HL-60 (cell line): ENCODE measurements at regions not wholly inside any gene's neighbourhood (a gene's known extent, or its start where the extent isn't known, plus 50 kb on each side); places are given as distances from the start of the nearest gene placed in this dataset.

ENCODE experiments used
- DNase-seq, 2 experiments: peaks; one replicate each; pipeline ENCODE4 v3.0.0-alpha.2; 2010 to 2020; ENCODE audit warnings: low read depth in 1 of 2, low spot score in 1 of 2
- H3K27ac ChIP-seq: fragments of 250-450 bp; sonication (Bioruptor Pico); replicated peaks from 2 replicates; pipeline ENCODE4 v1.5.1; 2020; ENCODE audit warnings: mild to moderate bottlenecking, moderate library complexity
- H3K27me3 ChIP-seq: fragments of 250-450 bp; sonication (Bioruptor Pico); 2 replicates; pipeline ENCODE4 v1.5.1; 2021; ENCODE audit warnings: mild to moderate bottlenecking, moderate library complexity; ENCODE audit not compliant: insufficient read depth, poor library complexity, severe bottlenecking
- H3K4me3 ChIP-seq: replicated peaks from 2 replicates; pipeline ENCODE4 v1.5.1; 2011; ENCODE audit warnings: mild to moderate bottlenecking, control low read depth, low read length; ENCODE audit not compliant: insufficient read depth
- CTCF ChIP-seq: IDR thresholded peaks from one replicate; pipeline ENCODE4 v1.5.1; 2011; ENCODE audit warnings: low read length, control low read depth, inconsistent platforms; ENCODE audit not compliant: insufficient read depth
- GABPA ChIP-seq: IDR thresholded peaks from 2 replicates; pipeline ENCODE4 v1.6.1; 2012; ENCODE audit warnings: low read depth
- POLR2AphosphoS5 ChIP-seq: IDR thresholded peaks from 2 replicates; pipeline ENCODE4 v1.6.1; 2012; ENCODE audit warnings: low read depth
- REST ChIP-seq: IDR thresholded peaks from 2 replicates; pipeline ENCODE4 v1.6.1; 2012; ENCODE audit warnings: low read depth; ENCODE audit not compliant: insufficient replicate concordance
- SPI1 ChIP-seq: IDR thresholded peaks from 2 replicates; pipeline ENCODE4 v1.6.1; 2012; ENCODE audit warnings: low read depth, mild to moderate bottlenecking, borderline replicate concordance

GRCh38 chr20:4073852-4074741 is 58.7 kb upstream of the RNF24 start:
- H3K4me3 ChIP-seq, result no peak overlapping the region
- peak in 1 of 2 experiments; percentile 59 for DNase-seq
- H3K27ac ChIP-seq, result peak overlapping the region; percentile 79
- H3K27me3 ChIP-seq, result no peaks in the 10 kb centered on the region
- TF ChIP-seq CTCF (no peak), SPI1 (peak; percentile 89)

GRCh38 chr20:4071178-4071693 is 55.9 kb upstream of the RNF24 start:
- peak in 1 of 2 experiments; percentile 0 for DNase-seq
- TF ChIP-seq CTCF (no peak), REST (no peak), POLR2AphosphoS5 (no peak), GABPA (no peak), SPI1 (no peak)
- H3K4me3 ChIP-seq, result no peak overlapping the region
- H3K27me3 ChIP-seq, result no peaks in the 10 kb centered on the region
- H3K27ac ChIP-seq, result peak overlapping the region; percentile 17; the same call in 1 of the 2 replicates

GRCh38 chr20:4070323-4071177 is 55.2 kb upstream of the RNF24 start:
- H3K27ac ChIP-seq, result no peak overlapping the region
- DNase-seq, result no peak
- TF ChIP-seq POLR2AphosphoS5, result no peak
- TF ChIP-seq REST, result no peak
- TF ChIP-seq CTCF, result no peak
- TF ChIP-seq GABPA, result no peak
- no peak for TF ChIP-seq SPI1
- H3K27me3 ChIP-seq, result no peaks in the 10 kb centered on the region
- no peak overlapping the region for H3K4me3 ChIP-seq
